Esophagus muscularis mucosa (tissue), 4 donors: ENCODE measurements at regions not wholly inside any gene's neighbourhood (a gene's known extent, or its start where the extent isn't known, plus 50 kb on each side); places are given as distances from the start of the nearest gene placed in this dataset.

Experiments used
- EP300 ChIP-seq: sonication (generic); formaldehyde crosslinking; IDR thresholded peaks from one replicate; pipeline ENCODE4 v1.6.1; 2017; ENCODE audit warnings: antibody characterized with exemption
- POLR2A ChIP-seq: fragments of 450-650 bp; IDR thresholded peaks from one replicate; pipeline ENCODE4 v1.6.1; 2017; ENCODE audit warnings: antibody characterized with exemption, moderate library complexity, mild to moderate bottlenecking, low read depth
- POLR2AphosphoS5 ChIP-seq, 2 donors: sonication (generic); formaldehyde crosslinking; IDR thresholded peaks; one replicate each; pipeline ENCODE4 v1.6.1; 2017; ENCODE audit warnings: antibody characterized with exemption in 2 of 2
- TF ChIP-seq, protein P1 (sequence below), 3 experiments: fragments of 200-600 bp in 2 of 3; fragments of 450-650 bp in 1 of 3; sonication (generic) in 2 of 3; IDR thresholded peaks; one replicate each; pipeline ENCODE4 v1.5.1; 2017 to 2019; ENCODE audit warnings: antibody characterized with exemption in 3 of 3, mild to moderate bottlenecking in 2 of 3, moderate library complexity in 1 of 3

DNA sequence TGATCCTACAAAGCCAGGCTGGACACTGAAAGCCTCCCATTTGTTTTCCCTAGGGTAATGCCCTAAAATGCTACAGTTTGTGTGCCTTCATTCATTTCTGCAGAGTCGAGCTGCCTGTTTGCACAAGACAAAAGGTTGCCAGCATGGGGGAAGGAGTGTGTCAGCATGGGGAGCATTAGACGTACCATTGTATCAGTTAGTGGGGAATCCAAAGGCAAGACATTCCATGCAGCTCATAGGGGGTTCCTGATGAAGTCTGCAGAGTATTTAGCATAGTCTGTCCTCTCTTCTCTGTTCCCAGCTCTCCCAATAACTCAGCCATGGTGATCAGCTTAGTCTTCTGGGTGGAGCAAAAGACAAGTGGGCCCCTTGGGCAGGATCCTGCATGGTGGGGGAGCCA, 276.9 kb upstream of the PCDH7 start:
- TF ChIP-seq, protein P1, sequence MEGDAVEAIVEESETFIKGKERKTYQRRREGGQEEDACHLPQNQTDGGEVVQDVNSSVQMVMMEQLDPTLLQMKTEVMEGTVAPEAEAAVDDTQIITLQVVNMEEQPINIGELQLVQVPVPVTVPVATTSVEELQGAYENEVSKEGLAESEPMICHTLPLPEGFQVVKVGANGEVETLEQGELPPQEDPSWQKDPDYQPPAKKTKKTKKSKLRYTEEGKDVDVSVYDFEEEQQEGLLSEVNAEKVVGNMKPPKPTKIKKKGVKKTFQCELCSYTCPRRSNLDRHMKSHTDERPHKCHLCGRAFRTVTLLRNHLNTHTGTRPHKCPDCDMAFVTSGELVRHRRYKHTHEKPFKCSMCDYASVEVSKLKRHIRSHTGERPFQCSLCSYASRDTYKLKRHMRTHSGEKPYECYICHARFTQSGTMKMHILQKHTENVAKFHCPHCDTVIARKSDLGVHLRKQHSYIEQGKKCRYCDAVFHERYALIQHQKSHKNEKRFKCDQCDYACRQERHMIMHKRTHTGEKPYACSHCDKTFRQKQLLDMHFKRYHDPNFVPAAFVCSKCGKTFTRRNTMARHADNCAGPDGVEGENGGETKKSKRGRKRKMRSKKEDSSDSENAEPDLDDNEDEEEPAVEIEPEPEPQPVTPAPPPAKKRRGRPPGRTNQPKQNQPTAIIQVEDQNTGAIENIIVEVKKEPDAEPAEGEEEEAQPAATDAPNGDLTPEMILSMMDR (IDR thresholded peaks at IDR 0.05), result no peak
- TF ChIP-seq POLR2A (no peak), EP300 (no peak), POLR2AphosphoS5 (IDR thresholded peaks at IDR 0.05) (no peak)
